Stimulated activated CD8-positive, alpha-beta memory T cell treated with anti-CD3 and anti-CD28 coated beads, Interleukin-7, amount 100 ng/mL, for 4 hours (primary cell): ENCODE measurements at regions not wholly inside any gene's neighbourhood (a gene's known extent, or its start where the extent isn't known, plus 50 kb on each side); places are given as distances from the start of the nearest gene placed in this dataset.
"Not testable (repeated sequence)": the region's sequence is repeated elsewhere in the genome, so short reads cannot be mapped to it uniquely, and the experiment has no call there.

Experiments used
- DNase-seq, 2 donors: peaks; one replicate each; pipeline ENCODE4 v3.0.0-alpha.2; 2020; ENCODE audit warnings: low read depth in 2 of 2

- DNase-seq = no peak
Observed at GRCh38 chr4:26239801-26240200, 81.0 kb upstream of the RBPJ start.

GRCh38 chr4:26241179-26241578 lies 79.6 kb upstream of the RBPJ start:
- no peak for DNase-seq

GRCh38 chr4:26242451-26242850 lies 78.4 kb upstream of the RBPJ start:
- no peak for DNase-seq

GRCh38 chr4:26244138-26244537 lies 76.7 kb upstream of the RBPJ start:
- not testable (repeated sequence) for DNase-seq

- DNase-seq = no peak
Observed at GRCh38 chr4:26248647-26249046, 72.2 kb upstream of the RBPJ start.

GRCh38 chr4:26252349-26253025 lies 68.3 kb upstream of the RBPJ start:
- DNase-seq = no peak

GRCh38 chr4:26253968-26254367 lies 66.8 kb upstream of the RBPJ start:
- DNase-seq = no peak

GRCh38 chr4:26255989-26256388 lies 64.8 kb upstream of the RBPJ start:
- no peak for DNase-seq

GRCh38 chr4:26257444-26257843 lies 63.4 kb upstream of the RBPJ start:
- DNase-seq = not testable (repeated sequence)

- no peak for DNase-seq
Observed at GRCh38 chr4:26257850-26258249, 63.0 kb upstream of the RBPJ start.

GRCh38 chr4:26260571-26260970 lies 60.2 kb upstream of the RBPJ start:
- DNase-seq = no peak

- no peak for DNase-seq
Observed at GRCh38 chr4:26261405-26261804, 59.4 kb upstream of the RBPJ start.

- DNase-seq = no peak
Observed at GRCh38 chr4:26263165-26263564, 57.6 kb upstream of the RBPJ start.

- no peak for DNase-seq
Observed at GRCh38 chr4:26264109-26264508, 56.7 kb upstream of the RBPJ start.

GRCh38 chr4:26267087-26267486 lies 53.7 kb upstream of the RBPJ start:
- DNase-seq = no peak

GRCh38 chr4:26268246-26268645 lies 52.6 kb upstream of the RBPJ start:
- no peak for DNase-seq

- no peak for DNase-seq
Observed at GRCh38 chr4:26269038-26269437, 51.8 kb upstream of the RBPJ start.
